Upper lobe of right lung (tissue), 1 donor: ENCODE measurements at regions not wholly inside any gene's neighbourhood (a gene's known extent, or its start where the extent isn't known, plus 50 kb on each side); places are given as distances from the start of the nearest gene placed in this dataset.

Source experiments
- ATAC-seq: fragments of 200-7000 bp; cut with Tn5 transposase; one replicate; pipeline ENCODE4 v1.9.1; 2020; ENCODE audit warnings: mild to moderate bottlenecking, moderate library complexity
- DNase-seq: peaks from one replicate; pipeline ENCODE4 v3.0.0-alpha.2; 2020
- H3K27ac ChIP-seq: fragments of 200-600 bp; one replicate; pipeline ENCODE4 v1.8.0; 2022
- H3K27me3 ChIP-seq: fragments of 200-600 bp; one replicate; pipeline ENCODE4 v1.8.0; 2022; ENCODE audit warnings: mild to moderate bottlenecking
- H3K36me3 ChIP-seq: fragments of 200-600 bp; one replicate; pipeline ENCODE4 v1.8.0; 2022
- H3K4me1 ChIP-seq: fragments of 200-600 bp; one replicate; pipeline ENCODE4 v1.8.0; 2022
- H3K4me3 ChIP-seq: fragments of 200-600 bp; one replicate; pipeline ENCODE4 v1.8.0; 2022; ENCODE audit warnings: mild to moderate bottlenecking
- H3K9me3 ChIP-seq: fragments of 200-600 bp; one replicate; pipeline ENCODE4 v1.8.0; 2022
- CTCF ChIP-seq: fragments of 200-600 bp; IDR thresholded peaks from one replicate; pipeline ENCODE4 v1.8.0; 2022; ENCODE audit warnings: antibody characterized with exemption
- intact Hi-C: fragments of 100-400 bp; cut with DNase I; formaldehyde crosslinking; loops from one replicate; pipeline ENCODE4 v1.11.0; 2022
- donor health status: DM: no; HTN: yes; CAD: no; lungs with severe emphysema.

- no peaks in the 10 kb centered on the region for H3K9me3 ChIP-seq
- H3K4me1 ChIP-seq, result no peaks in the 10 kb centered on the region
- peaks cover 40% of the 10 kb centered on the region for H3K27me3 ChIP-seq
- no peak for DNase-seq
- H3K36me3 ChIP-seq, result no peaks in the 10 kb centered on the region
- no peak for TF ChIP-seq CTCF
- intact Hi-C loops, result no loop called here
- H3K4me3 ChIP-seq, result no peak overlapping the region
- H3K27ac ChIP-seq, result no peak overlapping the region
- ATAC-seq, result no peak
Measured at GRCh38 chr20:46797206-46797605, 87.8 kb downstream of the SLC2A10 start.

GRCh38 chr20:46798430-46798829 lies 89.0 kb downstream of the SLC2A10 start:
- peaks cover 43% of the 10 kb centered on the region for H3K27me3 ChIP-seq
- no peak overlapping the region for H3K4me3 ChIP-seq
- ATAC-seq (no peak), DNase-seq (no peak)
- no peaks in the 10 kb centered on the region for H3K36me3 ChIP-seq
- intact Hi-C loops, result no loop called here
- H3K27ac ChIP-seq, result no peak overlapping the region
- no peaks in the 10 kb centered on the region for H3K9me3 ChIP-seq
- H3K4me1 ChIP-seq, result no peaks in the 10 kb centered on the region
- no peak for TF ChIP-seq CTCF

- H3K9me3 ChIP-seq, result no peaks in the 10 kb centered on the region
- intact Hi-C loops, result no loop called here
- TF ChIP-seq CTCF, result no peak
- no peak overlapping the region for H3K4me3 ChIP-seq
- no peaks in the 10 kb centered on the region for H3K36me3 ChIP-seq
- H3K4me1 ChIP-seq, result no peaks in the 10 kb centered on the region
- no peak overlapping the region for H3K27ac ChIP-seq
- H3K27me3 ChIP-seq, result peaks cover 38% of the 10 kb centered on the region
- ATAC-seq, result no peak
- DNase-seq, result no peak
Measured at GRCh38 chr20:46799781-46800408, 90.4 kb downstream of the SLC2A10 start.

GRCh38 chr20:46800409-46800804 lies 91.0 kb downstream of the SLC2A10 start:
- H3K4me3 ChIP-seq, result no peak overlapping the region
- TF ChIP-seq CTCF, result no peak
- intact Hi-C loops, result no loop called here
- no peaks in the 10 kb centered on the region for H3K4me1 ChIP-seq
- H3K9me3 ChIP-seq, result no peaks in the 10 kb centered on the region
- ATAC-seq, result no peak
- DNase-seq, result no peak
- no peak overlapping the region for H3K27ac ChIP-seq
- H3K27me3 ChIP-seq, result peaks cover 33% of the 10 kb centered on the region
- H3K36me3 ChIP-seq, result no peaks in the 10 kb centered on the region

GRCh38 chr20:46801003-46801702 lies 91.7 kb downstream of the SLC2A10 start:
- Histone ChIP-seq H3K9me3 (no peaks in the 10 kb centered on the region), H3K4me3 (no peak overlapping the region), H3K4me1 (no peaks in the 10 kb centered on the region), H3K36me3 (no peaks in the 10 kb centered on the region), H3K27me3 (peaks cover 30% of the 10 kb centered on the region), H3K27ac (no peak overlapping the region)
- no peak for ATAC-seq
- no peak for DNase-seq
- intact Hi-C loops, result no loop called here
- TF ChIP-seq CTCF, result no peak
